RKO (cell line): ENCODE measurements at regions not wholly inside any gene's neighbourhood (a gene's known extent, or its start where the extent isn't known, plus 50 kb on each side); places are given as distances from the start of the nearest gene placed in this dataset.
"Not testable (repeated sequence)": the region's sequence is repeated elsewhere in the genome, so short reads cannot be mapped to it uniquely, and the experiment has no call there.

Experiments used
- DNase-seq: peaks from one replicate; pipeline ENCODE4 v3.0.0-alpha.2; 2016; ENCODE audit warnings: low spot score

- no peak for DNase-seq
Measured at GRCh38 chr6:101113468-101114260, 232.5 kb upstream of the ASCC3 start.

DNA sequence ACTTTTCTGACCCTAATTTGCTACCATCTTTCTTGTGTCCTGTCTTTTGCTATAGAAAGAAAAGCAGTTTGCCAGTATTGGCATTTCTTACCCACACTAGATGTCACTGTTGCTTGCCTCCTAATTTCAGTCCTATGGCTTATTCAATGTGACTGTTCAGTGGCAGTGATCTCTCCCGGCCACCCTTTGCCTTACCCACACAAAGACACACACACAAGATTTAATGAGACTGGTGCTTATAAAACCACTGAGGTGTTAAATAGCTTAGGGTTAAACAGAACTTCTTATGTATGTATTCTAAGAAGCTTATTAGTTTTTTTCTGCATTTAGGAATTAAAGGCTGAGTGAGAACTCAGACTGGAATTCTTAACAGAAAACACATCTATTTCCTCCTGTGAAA lies 233.6 kb upstream of the ASCC3 start:
- peak; percentile 79 for DNase-seq

DNA sequence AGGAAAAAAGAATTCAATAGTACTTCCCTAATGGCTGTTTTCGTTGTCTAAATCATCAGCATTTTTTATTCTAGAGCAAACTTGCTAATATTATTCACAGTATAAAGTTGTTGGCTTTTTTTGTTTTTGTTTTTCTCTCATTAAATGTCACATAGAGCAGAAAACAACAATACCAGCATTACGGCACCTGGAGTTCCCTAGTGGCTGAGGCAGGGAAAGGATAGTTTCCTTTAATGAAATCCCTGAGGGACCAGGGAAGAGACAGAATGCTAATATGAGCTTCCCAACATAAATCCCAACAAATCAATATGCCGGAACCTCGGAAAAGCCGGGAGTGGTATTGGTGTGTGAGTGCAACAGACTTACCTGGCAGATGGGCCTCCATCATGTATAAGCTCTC lies 235.2 kb upstream of the ASCC3 start:
- no peak for DNase-seq

GRCh38 chr6:101117393-101118135 lies 236.4 kb upstream of the ASCC3 start:
- no peak for DNase-seq

- DNase-seq, result no peak
Measured at GRCh38 chr6:101118136-101118396, 236.9 kb upstream of the ASCC3 start.

- no peak for DNase-seq
Measured at GRCh38 chr6:101120747-101121146, 239.6 kb upstream of the ASCC3 start.

GRCh38 chr6:101125380-101125971 lies 244.3 kb upstream of the ASCC3 start:
- no peak for DNase-seq

DNA sequence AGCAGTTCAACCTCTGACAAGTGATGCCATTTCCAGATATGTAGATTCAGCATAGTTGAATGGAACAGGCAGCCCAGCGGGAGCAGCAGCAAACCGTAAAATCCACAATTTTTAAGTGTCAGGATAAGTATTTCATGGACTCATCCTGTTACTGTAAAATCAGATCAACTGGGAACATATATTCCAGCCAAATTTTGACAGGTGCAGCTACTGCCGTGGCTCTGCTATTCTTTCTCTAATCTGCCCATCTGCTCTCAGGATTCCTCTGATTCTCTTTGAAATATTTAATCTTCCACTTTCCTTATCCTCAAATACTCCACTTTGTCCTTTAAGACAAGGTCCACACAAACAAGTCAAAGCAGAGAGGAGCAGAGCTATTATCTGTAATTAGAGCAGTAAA lies 245.4 kb upstream of the ASCC3 start:
- no peak for DNase-seq

DNA sequence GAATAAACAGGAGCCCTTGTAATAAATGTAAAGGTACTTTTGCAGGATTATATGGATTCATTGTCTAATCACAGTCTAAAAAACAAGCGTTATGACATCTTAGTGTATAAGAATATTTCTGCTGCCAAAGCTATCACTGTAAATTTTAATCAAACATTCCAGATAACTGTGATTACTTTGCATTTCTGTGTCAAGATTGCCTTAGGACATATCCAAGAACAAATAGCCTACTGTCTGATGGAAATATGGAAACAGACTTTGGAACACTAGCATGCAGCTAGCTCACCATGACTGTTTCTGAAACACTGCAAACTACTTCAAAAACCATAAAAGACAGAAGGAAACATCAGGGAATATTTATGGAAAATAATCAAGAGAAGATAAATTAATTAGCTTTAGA lies 248.7 kb upstream of the ASCC3 start:
- no peak for DNase-seq

GRCh38 chr6:101146389-101146788 lies 247.1 kb upstream of the GRIK2 start:
- DNase-seq, result no peak

GRCh38 chr6:101150226-101150625 lies 243.3 kb upstream of the GRIK2 start:
- no peak for DNase-seq

DNA sequence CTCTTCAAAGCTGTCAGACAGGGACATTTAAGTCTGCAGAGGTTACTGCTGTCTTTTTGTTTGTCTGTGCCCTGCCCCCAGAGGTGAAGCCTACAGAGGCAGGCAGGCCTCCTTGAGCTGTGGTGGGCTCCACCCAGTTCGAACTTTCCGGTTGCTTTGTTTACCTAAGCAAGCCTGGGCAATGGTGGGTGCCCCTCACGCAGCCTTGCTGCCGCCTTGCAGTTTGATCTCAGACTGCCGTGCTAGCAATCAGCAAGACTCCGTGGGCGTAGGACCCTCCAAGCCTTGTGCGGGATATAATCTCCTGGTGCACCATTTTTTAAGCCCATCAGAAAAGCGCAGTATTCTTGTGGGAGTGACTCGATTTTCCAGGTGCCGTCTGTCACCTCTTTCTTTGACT lies 235.9 kb upstream of the GRIK2 start:
- not testable (repeated sequence) for DNase-seq

DNA sequence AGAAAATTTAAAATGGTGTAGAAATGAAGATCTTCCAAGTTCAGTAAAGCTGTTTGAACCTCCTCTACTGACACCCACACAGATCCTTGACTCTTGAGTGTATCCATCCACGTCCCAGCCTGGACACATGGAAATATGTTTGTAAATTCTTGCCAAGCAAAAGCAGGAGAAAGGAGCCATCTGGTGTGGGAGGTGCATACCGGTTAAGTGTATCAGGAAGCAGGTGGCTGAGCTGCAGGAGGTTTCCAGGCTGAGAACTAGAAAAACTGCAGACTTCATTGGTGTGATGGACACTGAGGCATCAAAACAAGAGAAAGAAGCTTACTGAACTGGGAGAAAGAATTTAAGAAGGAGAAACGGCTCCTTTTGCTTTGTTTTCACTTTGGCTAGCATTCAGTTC lies 229.9 kb upstream of the GRIK2 start:
- DNase-seq, result no peak

GRCh38 chr6:101167638-101168037 lies 225.9 kb upstream of the GRIK2 start:
- no peak for DNase-seq

DNA sequence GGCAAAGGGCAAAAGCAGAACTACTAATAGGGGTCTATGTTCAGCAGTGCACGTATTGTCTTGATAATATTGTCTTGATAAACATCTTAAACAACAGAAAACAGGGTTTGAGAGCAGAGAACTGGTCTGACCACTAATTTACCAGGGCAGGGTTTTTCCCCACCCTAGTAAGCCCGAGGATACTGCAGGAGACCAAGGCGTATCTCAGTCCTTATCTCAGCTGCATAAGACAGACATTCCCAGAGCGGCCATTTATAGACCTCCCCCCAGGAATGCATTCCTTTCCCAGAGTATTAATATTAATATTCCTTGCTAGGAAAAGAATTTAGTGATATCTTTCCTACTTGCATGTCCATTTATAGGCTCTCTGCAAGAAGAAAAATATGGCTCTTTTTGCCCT lies 222.5 kb upstream of the GRIK2 start:
- not testable (repeated sequence) for DNase-seq

- DNase-seq, result peak; percentile 11
Measured at GRCh38 chr6:101178748-101179147, 214.8 kb upstream of the GRIK2 start.

- DNase-seq, result no peak
Measured at GRCh38 chr6:101181006-101181405, 212.5 kb upstream of the GRIK2 start.

DNA sequence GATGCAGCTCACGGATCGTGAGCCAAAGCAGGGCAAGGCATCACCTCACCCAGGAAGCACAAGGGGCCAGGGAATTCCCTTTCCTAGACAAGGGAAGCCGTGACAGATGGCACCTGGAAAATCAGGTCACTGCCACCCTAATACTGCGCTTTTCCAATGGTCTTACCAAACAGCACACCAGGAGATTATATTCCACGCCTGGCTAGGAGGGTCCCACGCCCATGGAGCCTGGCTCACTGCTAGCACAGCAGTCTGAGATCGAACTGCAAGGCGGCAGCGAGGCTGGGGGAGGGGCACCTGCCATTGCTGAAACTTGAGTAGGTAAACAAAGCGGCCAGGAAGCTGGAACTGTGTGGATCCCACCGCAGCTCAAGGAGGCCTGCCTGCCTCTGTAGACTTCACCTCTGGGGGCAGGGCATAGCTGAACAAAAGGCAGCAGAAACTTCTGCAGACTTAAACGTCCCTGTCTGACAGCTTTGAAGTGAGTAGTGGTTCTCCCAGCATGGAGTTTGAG lies 205.2 kb upstream of the GRIK2 start:
- not testable (repeated sequence) for DNase-seq

DNA sequence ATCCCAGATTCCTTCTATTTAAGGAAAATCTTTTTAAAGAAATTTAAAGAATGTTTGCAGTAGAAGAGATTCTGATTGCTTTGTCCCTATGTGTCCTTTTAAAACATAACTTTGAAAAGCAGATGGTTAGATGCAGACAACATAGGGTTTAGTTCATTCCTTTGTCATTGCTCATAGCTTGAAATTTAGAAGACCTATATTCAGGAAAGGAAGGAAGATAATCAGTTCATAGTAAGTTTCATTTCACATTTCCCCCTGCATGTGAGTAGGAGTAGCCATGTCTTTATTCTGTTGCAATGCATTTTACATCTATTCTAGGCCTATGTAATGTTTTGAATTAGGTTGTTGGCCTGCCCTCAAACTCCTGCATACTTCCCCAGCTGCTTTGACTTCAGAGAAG lies 197.9 kb upstream of the GRIK2 start:
- DNase-seq, result no peak

GRCh38 chr6:101199441-101199840 lies 194.1 kb upstream of the GRIK2 start:
- no peak for DNase-seq

DNA sequence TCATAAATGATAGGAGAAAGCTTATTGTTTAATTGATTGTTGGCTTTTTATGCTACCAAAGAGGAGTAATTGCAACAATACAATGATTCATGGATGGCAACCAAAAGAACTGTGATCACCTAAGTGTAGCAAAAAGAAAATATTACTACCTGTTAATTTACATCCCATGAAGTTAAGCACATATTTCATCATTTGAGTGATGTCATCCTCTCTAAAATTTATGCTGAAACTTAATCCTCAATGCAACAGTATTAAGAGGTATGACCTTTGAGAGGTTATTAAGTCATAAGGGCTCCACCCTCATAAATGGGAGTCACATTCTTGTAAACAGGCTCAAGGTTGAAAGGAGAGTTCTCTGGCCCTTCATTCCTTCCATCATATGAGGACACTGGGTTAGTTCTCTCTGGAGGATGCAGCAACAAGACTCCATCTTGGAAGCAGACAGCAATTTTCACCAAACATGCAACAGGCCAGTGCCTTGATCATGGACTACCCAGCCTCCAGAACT lies 190.6 kb upstream of the GRIK2 start:
- DNase-seq, result no peak

DNA sequence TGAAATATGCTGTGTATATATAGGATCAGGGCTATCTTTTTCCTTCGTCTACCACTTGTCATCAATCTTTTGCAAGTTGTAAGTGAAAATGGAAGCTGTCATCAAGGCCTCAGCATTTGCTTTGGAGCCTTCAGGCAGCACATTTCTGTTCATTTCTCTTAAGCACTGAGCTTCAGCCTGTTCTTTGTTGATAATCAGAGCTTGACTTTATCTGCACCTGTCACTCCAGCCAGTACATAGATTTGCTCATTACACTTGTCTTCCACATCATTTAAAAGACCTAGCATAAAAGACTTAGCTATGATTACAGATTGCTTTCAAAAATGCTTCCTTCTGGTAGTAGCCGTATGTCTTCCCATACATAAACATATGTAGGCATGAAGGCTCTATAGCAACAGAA lies 189.8 kb upstream of the GRIK2 start:
- DNase-seq, result no peak

DNA sequence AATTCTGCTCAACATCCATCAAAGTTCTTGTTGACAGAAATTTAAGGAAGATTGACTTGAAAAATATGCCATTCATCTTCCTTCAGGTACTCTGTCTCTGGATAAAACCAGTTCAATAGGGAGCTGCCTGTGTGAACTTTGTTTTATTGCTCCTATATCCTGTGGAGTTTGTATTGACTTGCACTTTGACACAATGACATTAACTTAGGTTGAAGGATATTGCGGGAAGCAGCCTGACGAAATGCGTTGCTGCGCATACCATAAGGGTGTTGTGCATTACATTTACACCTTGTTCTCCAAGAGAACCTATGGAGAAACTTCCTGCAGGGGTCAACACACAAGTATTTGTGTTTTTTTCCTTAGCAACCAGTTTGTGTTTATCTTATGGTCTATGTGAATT lies 185.4 kb upstream of the GRIK2 start:
- no peak for DNase-seq
